GM23338 (cell line): ENCODE measurements at regions not wholly inside any gene's neighbourhood (a gene's known extent, or its start where the extent isn't known, plus 50 kb on each side); places are given as distances from the start of the nearest gene placed in this dataset.
A peak's percentile ranks its signal among the peaks of the same experiment; 100 is the strongest.

Source experiments
- CREB1 ChIP-seq: fragments of 250-450 bp; sonication (Bioruptor Pico); IDR thresholded peaks from 2 replicates; pipeline ENCODE4 v1.5.0; 2020; ENCODE audit warnings: low read depth, mild to moderate bottlenecking, moderate library complexity
- CTCF ChIP-seq, 2 experiments: fragments of 200-600 bp in 1 of 2; sonication (generic) in 1 of 2; conservative IDR thresholded peaks; 2 replicates each; pipeline versions ENCODE4 v1.5.1 to v1.6.1; 2016 to 2017; ENCODE audit warnings: antibody characterized with exemption in 2 of 2, low read depth in 2 of 2, mild to moderate bottlenecking in 2 of 2, moderate library complexity in 1 of 2
- EZH2 ChIP-seq: fragments of 200-600 bp; sonication (generic); IDR thresholded peaks from one replicate; pipeline ENCODE4 v1.8.0; 2017; ENCODE audit warnings: antibody characterized with exemption, mild to moderate bottlenecking, low read depth; ENCODE audit not compliant: unreplicated experiment
- EZH2phosphoT487 ChIP-seq: fragments of 200-600 bp; sonication (generic); IDR thresholded peaks from one replicate; pipeline ENCODE4 v1.8.1; 2018; ENCODE audit warnings: antibody characterized with exemption; ENCODE audit not compliant: unreplicated experiment
- JUNB ChIP-seq: IDR thresholded peaks from one replicate; pipeline ENCODE4 v1.6.1; 2016; ENCODE audit warnings: antibody characterized with exemption; ENCODE audit not compliant: unreplicated experiment
- POLR2AphosphoS5 ChIP-seq: IDR thresholded peaks from 2 replicates; pipeline ENCODE4 v1.6.1; 2016; ENCODE audit warnings: antibody characterized with exemption, low read depth
- ZNF462 ChIP-seq: fragments of 250-450 bp; sonication (Bioruptor Pico); IDR thresholded peaks from 2 replicates; pipeline ENCODE4 v1.5.0; 2020; ENCODE audit warnings: mild to moderate bottlenecking, moderate library complexity
- TF ChIP-seq, protein P1 (sequence below): IDR thresholded peaks from one replicate; pipeline ENCODE4 v1.6.1; 2018; ENCODE audit warnings: antibody characterized with exemption; ENCODE audit not compliant: unreplicated experiment

DNA sequence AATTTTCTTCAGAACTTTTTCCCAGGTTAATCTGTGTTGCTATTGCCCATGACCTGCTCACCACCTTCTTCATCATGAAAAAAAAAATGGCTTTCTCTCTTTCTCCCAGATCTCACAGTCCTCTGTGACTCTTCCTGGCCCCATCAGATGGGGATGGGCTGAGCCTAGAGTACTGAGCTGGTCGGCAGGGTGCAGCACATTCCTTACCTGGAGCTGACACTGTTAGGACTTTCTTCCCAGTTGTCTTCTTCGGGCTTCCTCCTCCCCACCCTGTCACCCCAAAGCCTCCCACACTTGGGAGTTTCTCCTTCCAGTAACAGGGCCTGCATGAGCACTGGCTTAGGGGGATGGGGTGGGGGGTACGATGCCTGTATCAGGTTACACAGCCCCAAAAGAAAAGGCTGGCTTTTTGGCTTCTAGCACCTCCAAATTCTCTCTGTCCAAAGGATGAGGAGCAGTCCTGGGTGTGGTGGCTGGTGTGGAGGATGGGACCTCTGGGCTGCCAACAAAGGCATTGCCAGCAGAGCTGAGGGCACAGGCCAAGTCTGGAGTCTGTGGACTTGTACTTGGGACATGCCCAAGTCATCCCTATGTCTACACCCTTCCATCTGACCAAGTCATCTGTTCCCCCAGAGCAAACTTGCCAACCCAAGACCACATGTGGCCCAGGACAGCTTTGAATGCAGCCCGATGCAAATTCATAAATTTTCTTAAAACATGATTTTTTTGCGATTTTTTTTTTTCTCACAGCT lies 68.0 kb upstream of the HSPA9 start:
- peak in 1 of 2 experiments; percentile 39; a peak in 2 of 4 replicates for TF ChIP-seq CTCF (conservative IDR thresholded peaks at IDR 0.05; ENCODE audit: low read depth in 2 of 2)
- no peak for TF ChIP-seq CREB1
- TF ChIP-seq POLR2AphosphoS5: no peak
- TF ChIP-seq EZH2: no peak
- no peak for TF ChIP-seq JUNB
- TF ChIP-seq, protein P1, sequence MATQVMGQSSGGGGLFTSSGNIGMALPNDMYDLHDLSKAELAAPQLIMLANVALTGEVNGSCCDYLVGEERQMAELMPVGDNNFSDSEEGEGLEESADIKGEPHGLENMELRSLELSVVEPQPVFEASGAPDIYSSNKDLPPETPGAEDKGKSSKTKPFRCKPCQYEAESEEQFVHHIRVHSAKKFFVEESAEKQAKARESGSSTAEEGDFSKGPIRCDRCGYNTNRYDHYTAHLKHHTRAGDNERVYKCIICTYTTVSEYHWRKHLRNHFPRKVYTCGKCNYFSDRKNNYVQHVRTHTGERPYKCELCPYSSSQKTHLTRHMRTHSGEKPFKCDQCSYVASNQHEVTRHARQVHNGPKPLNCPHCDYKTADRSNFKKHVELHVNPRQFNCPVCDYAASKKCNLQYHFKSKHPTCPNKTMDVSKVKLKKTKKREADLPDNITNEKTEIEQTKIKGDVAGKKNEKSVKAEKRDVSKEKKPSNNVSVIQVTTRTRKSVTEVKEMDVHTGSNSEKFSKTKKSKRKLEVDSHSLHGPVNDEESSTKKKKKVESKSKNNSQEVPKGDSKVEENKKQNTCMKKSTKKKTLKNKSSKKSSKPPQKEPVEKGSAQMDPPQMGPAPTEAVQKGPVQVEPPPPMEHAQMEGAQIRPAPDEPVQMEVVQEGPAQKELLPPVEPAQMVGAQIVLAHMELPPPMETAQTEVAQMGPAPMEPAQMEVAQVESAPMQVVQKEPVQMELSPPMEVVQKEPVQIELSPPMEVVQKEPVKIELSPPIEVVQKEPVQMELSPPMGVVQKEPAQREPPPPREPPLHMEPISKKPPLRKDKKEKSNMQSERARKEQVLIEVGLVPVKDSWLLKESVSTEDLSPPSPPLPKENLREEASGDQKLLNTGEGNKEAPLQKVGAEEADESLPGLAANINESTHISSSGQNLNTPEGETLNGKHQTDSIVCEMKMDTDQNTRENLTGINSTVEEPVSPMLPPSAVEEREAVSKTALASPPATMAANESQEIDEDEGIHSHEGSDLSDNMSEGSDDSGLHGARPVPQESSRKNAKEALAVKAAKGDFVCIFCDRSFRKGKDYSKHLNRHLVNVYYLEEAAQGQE: no peak
- no peak for TF ChIP-seq EZH2phosphoT487
- no peak for TF ChIP-seq ZNF462
